ENCODE measurements at regions not wholly inside any gene's neighbourhood (a gene's known extent, or its start where the extent isn't known, plus 50 kb on each side); places are given as distances from the start of the nearest gene placed in this dataset.

GRCh38 chr10:36375107-36375506, 733.0 kb upstream of the FZD8 start:
- no peak for DNase-seq (ENCODE audit: low spot score)

DNA sequence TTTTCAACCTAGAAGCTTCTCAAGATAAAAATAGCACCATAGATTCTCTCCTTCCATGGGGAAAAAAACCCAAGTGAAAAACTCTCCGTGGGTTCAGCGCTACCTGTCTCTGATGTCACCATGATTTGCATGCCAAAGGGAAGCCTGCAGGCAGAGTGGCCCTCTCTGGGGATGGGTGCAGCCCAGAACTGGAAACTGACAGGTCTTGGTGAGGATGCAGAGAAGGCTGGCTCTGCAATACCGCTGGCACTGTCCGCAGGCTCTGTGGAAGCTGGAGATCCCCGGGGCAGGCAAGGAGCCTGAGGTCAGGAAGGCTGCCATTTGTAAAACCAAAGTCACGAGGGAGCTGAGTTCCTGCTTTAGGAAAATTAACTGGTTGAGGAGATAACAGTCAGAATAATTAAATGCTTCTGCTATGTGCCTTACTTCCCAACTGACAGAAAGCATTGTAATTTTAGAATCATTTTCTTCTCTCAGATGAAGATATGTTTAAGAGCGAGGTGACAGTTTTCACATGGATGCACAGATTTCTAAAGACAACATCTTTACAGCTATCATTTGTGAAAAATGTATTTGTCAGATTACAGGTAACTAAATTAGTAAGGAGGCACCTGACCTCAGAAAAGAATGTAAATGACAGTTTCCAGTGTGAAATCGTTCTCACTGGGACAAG, 731.5 kb upstream of the FZD8 start:
- no peak for DNase-seq (ENCODE audit: low spot score)

GRCh38 chr10:36367362-36367761, 725.3 kb upstream of the FZD8 start:
- DNase-seq (ENCODE audit: low spot score) = no peak

GRCh38 chr10:36366843-36367242, 724.7 kb upstream of the FZD8 start:
- DNase-seq (ENCODE audit: low spot score) = no peak

GRCh38 chr10:36366065-36366464, 724.0 kb upstream of the FZD8 start:
- DNase-seq (ENCODE audit: low spot score) = no peak

DNA sequence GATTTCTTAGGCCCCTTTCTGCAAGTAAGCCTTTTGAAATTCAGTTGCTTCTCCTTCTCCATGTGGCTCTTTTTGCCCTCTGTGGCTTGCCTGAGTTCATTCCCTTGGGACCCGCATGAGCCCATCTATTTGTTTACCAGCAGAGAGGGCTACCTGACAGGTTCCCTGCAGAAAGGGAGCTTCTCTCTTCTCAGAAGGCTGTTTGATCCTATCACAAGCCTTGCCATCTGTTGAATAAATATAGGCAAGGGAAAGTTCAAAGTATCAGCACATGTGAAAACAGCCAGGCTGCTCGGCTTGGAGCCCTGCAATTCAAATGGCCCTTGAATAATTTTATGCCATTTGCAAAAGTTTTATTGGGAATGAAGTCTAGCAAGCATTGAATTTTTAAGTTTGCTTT, 720.2 kb upstream of the FZD8 start:
- no peak for DNase-seq (ENCODE audit: low spot score)

GRCh38 chr10:36358736-36359135, 716.6 kb upstream of the FZD8 start:
- no peak for DNase-seq (ENCODE audit: low spot score)

- no peak for DNase-seq (ENCODE audit: low spot score)
Measured at GRCh38 chr10:36354633-36355032, 712.5 kb upstream of the FZD8 start.

DNA sequence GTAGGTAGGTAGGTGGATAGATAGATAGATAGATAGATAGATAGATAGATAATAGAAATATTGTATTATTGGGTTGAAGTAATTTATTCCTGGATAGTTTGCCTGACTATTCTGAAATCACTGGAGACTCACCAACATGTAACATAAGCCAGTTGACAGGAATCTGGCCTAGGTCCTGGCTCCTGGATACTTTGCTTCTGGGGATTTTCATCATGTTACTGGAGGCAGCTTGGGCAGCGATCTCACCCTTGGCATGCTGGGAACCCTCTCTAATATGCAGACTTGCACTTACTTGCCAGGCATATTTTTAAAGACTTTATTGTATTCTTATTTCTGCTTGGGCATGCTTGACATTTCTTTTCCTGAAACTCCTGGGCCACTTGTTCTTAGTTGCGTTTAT, 709.1 kb upstream of the FZD8 start:
- no peak for DNase-seq (ENCODE audit: low spot score)

- DNase-seq (ENCODE audit: low spot score) = no peak
Measured at GRCh38 chr10:36349445-36350078, 707.5 kb upstream of the FZD8 start.

- peak; percentile 49 for DNase-seq (ENCODE audit: low spot score)
Measured at GRCh38 chr10:36345807-36346206, 703.7 kb upstream of the FZD8 start.

GRCh38 chr10:36345175-36345533, 703.1 kb upstream of the FZD8 start:
- DNase-seq (ENCODE audit: low spot score) = no peak

GRCh38 chr10:36344240-36345174, 702.4 kb upstream of the FZD8 start:
- peak; percentile 32 for DNase-seq (ENCODE audit: low spot score)

GRCh38 chr10:36342781-36343180, 700.7 kb upstream of the FZD8 start:
- no peak for DNase-seq (ENCODE audit: low spot score)

- DNase-seq (ENCODE audit: low spot score) = no peak
Measured at GRCh38 chr10:36341471-36341870, 699.4 kb upstream of the FZD8 start.

- DNase-seq (ENCODE audit: low spot score) = no peak
Measured at GRCh38 chr10:36336315-36336714, 694.2 kb upstream of the FZD8 start.

DNA sequence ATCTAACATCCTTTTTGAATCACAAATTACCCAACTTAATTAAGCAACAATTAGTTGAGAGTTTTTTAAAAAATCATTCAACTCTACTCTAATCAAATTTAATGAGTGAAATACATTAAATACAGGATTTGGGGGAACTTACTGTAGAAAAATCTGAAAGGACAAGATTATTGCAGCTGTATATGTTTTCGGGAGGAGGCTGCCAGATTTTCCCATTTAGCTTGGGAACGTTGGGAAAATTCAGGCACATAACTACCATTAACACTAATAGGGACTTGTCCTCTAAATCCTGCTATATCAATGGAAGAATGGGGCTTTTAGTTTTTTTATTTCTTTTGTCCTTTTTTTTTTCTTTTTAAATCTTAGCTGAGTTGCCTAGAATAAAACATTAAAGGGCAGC, 691.4 kb upstream of the FZD8 start:
- DNase-seq (ENCODE audit: low spot score) = no peak

DNA sequence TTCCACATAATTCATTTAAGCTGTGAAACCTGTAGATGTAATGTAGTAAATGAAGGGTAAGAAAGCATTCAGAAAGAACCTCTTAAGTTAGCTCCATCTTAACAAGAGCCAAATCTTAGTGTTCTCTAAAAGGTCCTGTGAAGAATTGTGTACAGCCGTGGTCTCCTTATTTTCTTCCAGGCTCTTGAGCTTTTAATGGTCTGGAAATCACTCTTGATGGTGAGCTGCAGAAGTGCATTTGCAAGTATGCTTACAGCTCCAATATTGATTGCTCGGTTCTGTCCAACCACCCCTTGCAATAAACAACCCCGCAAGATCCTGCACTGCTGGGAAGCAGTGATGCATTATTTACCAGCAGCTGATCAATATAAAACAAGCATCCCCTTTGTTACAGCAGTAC, 690.8 kb upstream of the FZD8 start:
- no peak for DNase-seq (ENCODE audit: low spot score)

DNA sequence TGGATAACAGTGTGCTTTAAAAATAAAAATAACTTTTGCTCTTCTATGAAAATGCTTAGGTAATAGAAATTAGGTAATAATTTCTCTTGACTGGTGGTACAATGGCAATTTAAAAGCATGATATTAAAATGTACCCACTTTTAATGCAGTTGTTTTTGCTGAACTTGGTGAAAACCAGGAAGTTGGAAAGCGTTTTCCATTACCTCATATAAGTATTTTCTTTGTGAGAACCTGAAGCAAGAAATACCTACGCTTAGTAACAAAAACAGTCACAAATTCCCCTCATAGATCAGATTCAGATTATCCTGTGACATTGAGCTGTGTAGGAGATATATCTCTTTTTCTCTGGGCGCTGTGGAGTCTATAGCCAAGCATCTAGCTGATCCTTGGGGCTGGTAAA, 689.0 kb upstream of the FZD8 start:
- no peak for DNase-seq (ENCODE audit: low spot score)

GRCh38 chr10:36325815-36326214, 683.7 kb upstream of the FZD8 start:
- DNase-seq (ENCODE audit: low spot score) = no peak

DNA sequence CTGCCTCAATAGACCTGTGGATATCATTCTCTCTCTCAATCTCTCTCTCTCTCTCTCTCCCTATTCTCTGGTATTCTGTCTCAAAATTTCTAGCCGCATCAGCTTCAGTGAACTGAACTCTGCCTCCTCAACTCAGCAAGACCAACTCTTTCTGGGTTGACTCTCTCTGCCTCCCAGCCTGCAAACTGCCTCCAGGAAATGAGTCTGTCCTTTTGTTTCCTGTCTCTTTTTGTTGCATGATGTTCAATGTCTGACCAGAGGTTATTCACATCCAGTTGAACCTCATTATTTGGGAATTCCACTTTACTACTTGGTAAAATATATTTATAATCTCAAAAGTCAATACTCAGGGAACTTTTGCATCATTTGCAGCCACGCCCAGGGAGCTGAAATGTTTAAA, 682.7 kb upstream of the FZD8 start:
- DNase-seq (ENCODE audit: low spot score) = no peak

DNA sequence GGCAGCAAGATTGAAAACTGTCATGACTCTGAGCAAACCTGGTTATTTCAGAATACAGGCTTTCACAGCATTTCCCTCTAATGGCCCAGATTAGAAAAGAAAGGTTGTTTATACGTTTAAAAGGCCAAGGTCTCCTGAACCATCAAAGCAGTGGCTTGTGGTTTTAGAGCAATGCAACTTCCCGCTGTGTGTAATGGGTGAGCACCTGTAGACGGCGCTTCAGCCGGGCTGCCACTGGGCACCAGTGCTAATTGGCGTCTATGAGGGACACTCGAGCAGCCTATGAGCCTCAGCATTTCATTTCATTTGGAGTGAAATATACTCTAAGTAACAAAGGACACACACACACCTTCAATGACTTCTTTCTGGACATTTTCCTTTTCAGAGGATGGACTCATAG, 671.0 kb upstream of the FZD8 start:
- DNase-seq (ENCODE audit: low spot score) = no peak

DNA sequence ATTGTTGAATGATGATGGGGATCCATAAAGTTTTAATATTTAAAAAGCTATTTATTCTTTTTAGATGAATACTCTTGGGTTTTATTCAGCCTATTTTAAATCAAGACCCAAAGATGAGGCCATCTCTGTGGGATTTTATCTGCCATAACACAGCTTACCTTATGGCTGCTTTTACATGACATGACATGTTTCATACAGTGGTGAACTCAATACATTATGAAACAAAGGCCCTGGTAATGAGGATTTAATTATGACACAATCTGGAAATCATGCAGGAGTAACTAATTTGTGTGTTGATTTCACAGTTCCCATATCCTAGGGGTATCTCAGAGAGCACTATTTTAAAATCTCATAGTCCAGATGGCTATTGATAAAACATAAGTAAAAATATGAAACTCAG, 661.8 kb upstream of the FZD8 start:
- no peak for DNase-seq (ENCODE audit: low spot score)
